H7 (cell line): ENCODE measurements at regions not wholly inside any gene's neighbourhood (a gene's known extent, or its start where the extent isn't known, plus 50 kb on each side); places are given as distances from the start of the nearest gene placed in this dataset.
"Not testable (repeated sequence)": the region's sequence is repeated elsewhere in the genome, so short reads cannot be mapped to it uniquely, and the experiment has no call there.

Experiments used
- DNase-seq: peaks from one replicate; pipeline ENCODE4 v3.0.0; 2012
- H3K27me3 ChIP-seq: 2 replicates; pipeline ENCODE4 v1.6.0; 2011; ENCODE audit warnings: mild to moderate bottlenecking, low read length; ENCODE audit not compliant: control insufficient read depth, insufficient read depth
- H3K36me3 ChIP-seq: replicated peaks from 2 replicates; pipeline ENCODE4 v1.5.1; 2011; ENCODE audit warnings: low read length; ENCODE audit not compliant: control insufficient read depth, insufficient read depth
- H3K4me3 ChIP-seq: 2 replicates; pipeline ENCODE4 v1.5.1; 2011; ENCODE audit warnings: low read depth, mild to moderate bottlenecking, control low read depth, low read length, moderate library complexity; ENCODE audit not compliant: insufficient read depth

DNA sequence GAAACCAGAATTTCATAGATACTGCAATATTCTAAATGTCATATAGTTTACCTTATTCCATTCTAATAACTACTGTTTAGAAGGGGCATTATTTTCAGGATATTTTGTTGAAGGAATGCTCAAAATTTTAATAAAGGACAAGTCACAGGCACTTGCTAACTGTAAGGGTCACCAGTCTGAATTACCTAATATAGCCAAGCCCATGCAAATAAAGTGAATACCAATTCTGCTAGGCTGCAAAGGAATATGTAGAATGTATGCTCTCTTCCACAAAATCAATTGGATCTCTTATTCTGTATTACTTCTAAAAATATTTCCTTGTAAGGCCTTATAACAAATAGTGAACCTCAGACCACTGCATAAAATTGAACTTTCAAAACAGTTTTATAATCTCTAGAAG, 52.3 kb upstream of the FAT4 start:
- no peak for DNase-seq

DNA sequence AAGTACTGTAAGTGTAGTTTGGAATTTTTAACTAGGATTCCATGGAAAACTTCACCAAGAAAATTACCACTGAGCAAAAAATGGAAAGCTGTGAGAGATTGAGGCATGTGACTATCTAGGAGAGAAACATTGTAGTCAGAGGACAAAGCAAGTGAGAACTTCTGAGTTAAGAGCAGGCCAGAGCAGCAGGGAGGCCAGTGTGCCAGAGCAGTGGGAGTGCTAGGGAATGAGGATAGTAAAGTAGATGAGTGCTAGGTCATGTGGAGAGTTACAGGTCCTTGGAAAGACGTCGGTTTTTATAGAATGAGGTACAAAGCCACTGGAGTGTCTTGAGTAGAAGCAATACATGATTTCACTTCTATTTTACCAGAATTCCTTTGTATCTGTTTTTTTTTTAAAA, 52.7 kb upstream of the FAT4 start:
- no peaks in the 10 kb centered on the region; the same call in 1 of the 2 replicates for H3K27me3 ChIP-seq
- H3K36me3 ChIP-seq, result no peaks in the 10 kb centered on the region
- no peak for DNase-seq
- H3K4me3 ChIP-seq, result no peak overlapping the region

More for the DNA sequence above, 52.3 kb upstream of the FAT4 start:
- H3K36me3 ChIP-seq, result no peaks in the 10 kb centered on the region
- H3K4me3 ChIP-seq, result no peak overlapping the region
- no peaks in the 10 kb centered on the region; the same call in 1 of the 2 replicates for H3K27me3 ChIP-seq

DNA sequence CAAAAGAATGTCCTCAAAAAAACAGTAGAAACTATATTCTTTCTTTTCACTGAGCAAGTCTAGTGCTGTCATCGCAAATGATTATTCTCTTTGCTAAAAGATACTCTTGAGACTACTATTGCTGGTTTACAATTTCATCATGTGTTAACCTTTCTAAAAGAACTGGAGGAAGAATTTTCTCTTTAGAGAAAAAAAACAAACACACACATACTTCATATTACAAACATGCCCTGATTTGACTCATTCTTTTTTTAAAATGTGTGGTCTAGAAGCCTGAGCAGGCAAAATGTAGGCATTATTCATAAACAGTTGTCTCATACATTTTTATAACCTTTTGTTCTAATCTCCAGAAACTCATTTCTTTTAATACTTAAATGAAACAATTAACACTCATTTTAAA, 60.6 kb upstream of the FAT4 start:
- no peak for DNase-seq
- H3K4me3 ChIP-seq, result no peak overlapping the region
- no peaks in the 10 kb centered on the region for H3K36me3 ChIP-seq
- no peaks in the 10 kb centered on the region for H3K27me3 ChIP-seq

DNA sequence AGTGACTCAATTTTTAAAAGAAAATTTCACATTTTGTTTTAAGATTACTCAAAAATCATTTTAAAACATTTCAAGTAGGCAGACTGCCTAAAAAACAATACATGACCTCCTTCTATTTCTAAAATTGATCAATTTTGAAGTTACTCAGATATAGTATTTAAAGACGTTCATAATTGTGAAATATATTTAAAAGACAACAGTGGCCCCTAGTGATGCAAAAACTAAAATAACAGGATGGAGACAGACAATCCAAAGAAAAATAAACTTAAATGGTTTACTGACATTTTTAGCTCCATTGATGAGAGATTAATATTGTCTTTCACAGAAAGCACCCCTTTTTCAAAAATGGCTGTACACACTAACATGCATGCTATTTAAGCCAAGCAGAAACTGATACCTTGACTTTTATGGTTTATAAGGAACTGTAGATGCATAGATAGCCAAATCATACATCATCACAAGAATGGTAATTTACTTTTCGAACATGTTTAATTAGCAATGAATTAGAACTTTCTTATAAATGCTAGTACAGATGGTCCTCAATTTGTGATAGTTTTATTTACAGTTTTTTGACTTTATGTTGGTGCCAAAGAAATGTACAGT, 69.8 kb upstream of the FAT4 start:
- H3K4me3 ChIP-seq, result no peak overlapping the region
- no peaks in the 10 kb centered on the region for H3K27me3 ChIP-seq
- DNase-seq, result no peak
- no peaks in the 10 kb centered on the region for H3K36me3 ChIP-seq

DNA sequence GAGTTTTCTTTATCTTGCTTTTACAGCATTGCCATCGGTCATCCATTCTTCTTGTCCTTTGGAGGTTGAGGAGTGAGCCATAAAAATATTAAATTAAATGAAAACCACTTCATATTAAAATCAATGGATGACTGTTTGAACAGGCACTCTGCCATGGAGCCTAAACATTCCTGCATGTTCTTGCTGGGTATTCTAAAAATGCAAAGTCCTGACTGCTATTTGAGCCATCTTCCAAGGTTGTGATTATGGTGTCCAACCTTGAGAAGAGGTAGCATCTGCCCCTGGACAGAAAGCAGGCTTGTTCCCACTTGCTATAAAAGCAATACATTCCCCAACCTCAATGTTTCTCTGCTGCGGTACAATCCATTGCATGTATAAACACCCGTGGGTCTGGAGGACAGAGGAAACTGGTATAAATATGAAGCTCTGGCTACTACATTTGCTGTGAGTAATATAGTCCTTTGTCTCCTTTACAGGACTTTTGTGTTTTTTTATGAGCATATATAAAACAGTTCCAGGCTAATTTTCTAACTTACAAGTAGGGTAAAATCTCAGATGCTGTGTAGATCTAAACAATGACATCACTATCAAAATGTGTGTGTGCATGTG, 70.9 kb upstream of the FAT4 start:
- H3K27me3 ChIP-seq, result no peaks in the 10 kb centered on the region
- no peak for DNase-seq
- H3K36me3 ChIP-seq, result no peaks in the 10 kb centered on the region
- H3K4me3 ChIP-seq, result no peak overlapping the region

DNA sequence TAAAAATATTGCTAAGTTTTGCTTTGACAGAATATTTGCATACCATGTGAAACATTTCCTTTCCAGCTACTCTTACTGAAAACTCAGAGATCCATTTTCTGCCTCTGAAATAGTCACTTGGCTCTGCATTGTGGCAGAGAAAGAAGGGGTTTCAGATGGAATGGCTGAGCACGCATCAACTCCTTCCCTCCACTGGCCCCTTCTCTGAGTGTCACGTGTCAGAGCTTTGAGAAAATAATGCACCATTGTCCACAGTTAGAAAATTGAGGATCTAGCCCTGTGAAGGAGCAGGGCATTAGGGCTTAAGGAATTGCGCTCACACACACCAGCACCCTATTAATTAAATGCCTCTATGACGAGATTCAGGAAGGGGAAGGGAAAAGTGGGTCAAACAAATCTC, 78.8 kb upstream of the FAT4 start:
- no peak for DNase-seq
- H3K27me3 ChIP-seq, result no peaks in the 10 kb centered on the region

DNA sequence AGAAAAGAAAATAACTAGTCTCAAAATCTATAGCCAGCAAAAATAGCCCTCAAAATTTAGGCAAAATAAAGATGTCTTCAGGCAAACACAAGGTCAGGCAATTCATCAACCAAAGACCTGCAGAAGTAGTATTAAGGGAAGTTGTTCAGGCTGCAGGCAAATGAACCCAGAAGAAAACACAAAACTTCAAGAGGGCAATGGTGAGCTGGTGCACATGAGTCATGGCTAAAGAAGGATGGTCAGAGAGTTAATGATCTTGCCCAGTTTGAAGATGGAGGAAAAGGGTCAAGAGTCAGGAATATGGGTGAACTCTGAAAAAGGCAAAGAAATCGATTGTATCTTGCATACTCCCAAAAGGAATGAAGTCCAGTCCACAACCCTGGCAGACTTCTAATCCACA, 83.1 kb upstream of the FAT4 start:
- no peak overlapping the region for H3K4me3 ChIP-seq
- no peak for DNase-seq
- no peaks in the 10 kb centered on the region for H3K36me3 ChIP-seq
- no peaks in the 10 kb centered on the region for H3K27me3 ChIP-seq

More for the DNA sequence above, 78.8 kb upstream of the FAT4 start:
- Histone ChIP-seq H3K36me3 (no peaks in the 10 kb centered on the region), H3K4me3 (no peak overlapping the region)

DNA sequence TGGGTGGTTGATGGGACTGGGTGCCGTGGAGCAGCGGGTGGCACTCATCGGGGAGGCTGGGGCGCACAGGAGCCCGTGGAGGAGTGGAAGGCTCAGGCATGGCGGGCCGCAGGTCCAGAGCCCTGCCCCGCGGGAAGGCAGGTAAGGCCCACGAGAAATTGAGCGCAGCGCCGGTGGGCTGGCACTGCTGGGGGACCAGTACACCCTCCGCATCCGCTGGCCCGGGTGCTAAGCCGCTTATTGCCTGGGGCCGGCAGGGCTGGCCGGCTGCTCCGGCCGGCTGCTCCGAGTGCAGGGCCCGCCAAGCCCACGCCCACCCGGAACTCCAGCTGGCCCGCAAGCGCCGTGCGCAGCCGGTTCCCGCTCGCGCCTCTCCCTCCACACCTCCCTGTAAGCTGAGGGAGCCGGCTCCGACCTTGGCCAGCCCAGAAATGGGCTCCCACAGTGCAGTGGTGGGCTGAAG, 85.1 kb upstream of the FAT4 start:
- DNase-seq, result no peak
- no peak overlapping the region for H3K4me3 ChIP-seq
- no peaks in the 10 kb centered on the region for H3K36me3 ChIP-seq
- H3K27me3 ChIP-seq, result no peaks in the 10 kb centered on the region

DNA sequence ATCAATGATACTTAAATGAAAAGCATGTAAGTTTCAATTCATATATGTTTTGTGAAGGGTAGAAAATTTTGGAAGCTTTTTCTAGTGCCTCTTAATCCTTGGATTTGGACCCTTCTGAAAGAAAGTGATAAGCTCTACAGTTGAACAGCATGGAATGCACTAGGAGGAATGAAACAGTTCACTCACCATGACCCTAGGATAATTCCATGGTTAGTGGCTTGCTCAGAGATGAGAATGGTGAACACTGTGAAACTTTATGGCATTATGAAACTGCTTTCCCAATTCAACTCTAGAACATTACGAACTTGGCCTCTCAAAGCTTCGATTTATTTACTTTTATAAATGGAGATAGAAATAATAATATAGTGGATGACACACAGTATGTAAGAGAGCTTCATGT, 88.9 kb upstream of the FAT4 start:
- Histone ChIP-seq H3K36me3 (no peaks in the 10 kb centered on the region), H3K27me3 (no peaks in the 10 kb centered on the region), H3K4me3 (no peak overlapping the region)
- DNase-seq, result no peak

DNA sequence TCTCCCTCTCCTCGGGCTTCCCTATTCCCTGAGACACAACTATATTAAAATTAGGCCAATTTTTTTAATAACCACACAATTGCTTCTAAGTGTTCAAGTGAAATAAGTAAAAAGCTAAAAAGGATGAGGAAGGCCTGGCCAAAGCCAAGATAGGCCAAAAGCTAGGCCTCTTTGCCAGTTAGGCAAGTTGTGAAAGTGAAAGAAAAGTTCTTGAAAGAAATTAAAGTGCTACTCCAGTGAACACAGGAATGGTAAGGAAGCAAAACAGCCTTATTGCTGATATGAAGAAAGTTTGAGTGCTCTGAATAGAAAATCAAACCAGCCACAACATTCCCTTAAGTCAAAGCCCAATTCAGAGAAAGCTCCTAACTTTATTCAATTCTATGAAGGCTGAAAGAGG, 114.2 kb upstream of the FAT4 start:
- DNase-seq, result no peak
- no peak overlapping the region for H3K4me3 ChIP-seq

DNA sequence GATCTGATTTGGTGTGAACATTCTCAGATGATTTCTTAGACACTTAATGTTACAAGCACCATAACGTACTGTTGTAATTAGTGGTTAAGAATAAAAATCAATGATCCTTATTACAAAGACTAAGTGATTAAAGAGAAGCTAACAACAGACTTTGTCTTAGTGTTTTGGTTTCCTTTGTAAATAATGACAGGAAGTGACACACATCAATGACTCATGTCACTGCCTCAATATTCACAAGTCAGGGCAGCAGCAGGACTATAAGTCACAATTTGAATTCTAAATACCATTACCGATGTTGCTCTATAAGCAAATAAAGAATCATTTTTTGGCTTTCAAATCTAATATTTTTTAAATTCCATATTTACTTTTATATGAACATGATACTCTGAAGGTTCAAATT, 115.8 kb upstream of the FAT4 start:
- no peak overlapping the region for H3K4me3 ChIP-seq
- no peaks in the 10 kb centered on the region for H3K36me3 ChIP-seq
- H3K27me3 ChIP-seq, result no peaks in the 10 kb centered on the region
- no peak for DNase-seq

More for the DNA sequence above, 114.2 kb upstream of the FAT4 start:
- Histone ChIP-seq H3K36me3 (no peaks in the 10 kb centered on the region), H3K27me3 (no peaks in the 10 kb centered on the region)

DNA sequence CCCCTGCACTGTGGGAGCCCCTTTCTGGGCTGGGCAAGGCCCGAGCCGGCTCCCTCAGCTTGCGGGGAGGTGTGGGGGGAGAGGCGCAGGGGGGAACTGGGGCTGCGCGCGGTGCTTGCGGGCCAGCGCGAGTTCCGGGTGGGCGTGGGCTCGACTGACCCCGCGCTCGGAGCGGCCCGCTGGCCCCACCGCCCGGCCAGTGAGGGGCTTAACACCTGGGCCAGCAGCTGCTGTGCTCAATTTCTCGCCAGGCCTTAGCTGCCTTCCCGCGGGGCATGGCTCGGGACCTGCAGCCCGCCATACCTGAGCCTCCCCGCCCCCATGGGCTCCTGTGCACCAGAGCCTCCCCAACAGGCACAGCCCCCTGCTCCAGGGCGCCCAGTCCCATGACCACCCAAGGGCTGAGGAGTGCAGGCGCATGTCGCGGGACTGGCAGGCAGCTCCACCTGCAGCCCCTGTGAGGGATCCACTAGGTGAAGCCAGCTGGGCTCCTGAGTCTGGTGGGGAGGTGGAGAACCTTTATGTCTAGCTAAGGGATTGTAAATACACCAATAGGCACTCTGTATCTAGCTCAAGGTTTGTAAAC, 122.8 kb upstream of the FAT4 start:
- H3K27me3 ChIP-seq, DNase-seq, H3K4me3 ChIP-seq, H3K36me3 ChIP-seq: not testable (repeated sequence)

DNA sequence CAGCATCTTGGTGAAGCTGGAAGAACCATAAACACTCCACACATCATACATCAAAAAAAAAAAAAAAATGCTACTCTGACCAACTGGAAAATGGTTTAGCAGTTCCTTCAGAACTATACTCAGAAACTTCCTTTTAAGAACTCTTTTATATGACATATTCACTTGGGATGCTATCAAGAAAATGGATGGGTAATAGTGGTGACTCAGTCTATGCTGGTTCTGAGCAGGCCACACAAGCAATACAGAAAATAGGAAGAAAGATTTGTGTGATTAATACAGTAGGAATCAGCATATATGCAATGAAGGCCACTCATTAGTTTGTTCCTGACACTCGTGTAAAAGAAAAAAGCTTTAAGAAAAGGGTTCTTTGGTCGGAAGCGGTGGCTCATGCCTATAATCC, 123.5 kb upstream of the FAT4 start:
- Histone ChIP-seq H3K4me3 (no peak overlapping the region), H3K27me3 (no peaks in the 10 kb centered on the region), H3K36me3 (no peaks in the 10 kb centered on the region)
- DNase-seq, result no peak

DNA sequence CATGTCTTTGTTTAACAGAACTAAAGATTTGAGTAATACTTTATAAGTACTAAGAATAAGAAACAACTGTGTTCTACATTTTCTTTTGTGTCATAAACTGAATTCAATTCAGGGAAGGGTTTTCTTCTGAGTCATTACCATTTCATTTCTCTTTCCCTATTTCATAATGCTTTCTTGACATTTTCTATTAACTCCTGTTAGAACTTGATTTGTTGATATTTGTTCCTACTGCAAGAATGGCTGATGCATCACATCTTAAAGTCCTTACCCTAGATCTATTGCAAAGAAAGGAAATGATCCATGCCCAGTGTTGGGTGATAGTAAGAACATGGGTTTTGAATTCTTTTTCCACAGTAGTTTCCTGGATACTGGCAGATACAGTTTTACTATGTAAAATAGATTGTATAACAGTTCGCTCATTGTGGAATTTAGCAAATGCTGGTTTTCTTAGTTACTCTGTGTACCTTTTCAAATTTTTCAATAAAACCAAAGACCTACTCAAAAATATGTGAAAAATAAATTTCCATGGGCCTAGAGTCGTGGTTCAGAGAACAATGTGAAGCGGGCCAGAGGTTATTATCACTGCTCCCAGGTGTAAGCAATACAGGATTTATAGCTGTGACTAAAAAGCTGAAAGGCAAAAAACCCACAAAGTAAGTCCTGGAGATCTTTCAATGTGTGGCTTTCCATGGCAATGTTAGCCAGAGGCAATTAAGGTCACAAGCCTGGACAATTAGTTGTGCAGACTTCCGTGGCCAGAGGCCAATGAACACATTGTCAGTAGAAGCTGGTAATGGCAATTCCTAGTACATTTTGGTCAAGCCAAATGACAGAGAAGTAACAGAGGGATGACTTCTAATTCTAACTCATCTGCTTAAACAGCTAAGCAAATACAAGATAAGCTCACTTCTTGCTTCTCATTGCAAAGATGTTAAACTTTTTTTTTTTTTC, 127.3 kb upstream of the FAT4 start:
- no peak overlapping the region for H3K4me3 ChIP-seq
- no peaks in the 10 kb centered on the region for H3K27me3 ChIP-seq
- DNase-seq, result no peak
- no peaks in the 10 kb centered on the region for H3K36me3 ChIP-seq
